B cell (primary cell): ENCODE measurements at regions not wholly inside any gene's neighbourhood (a gene's known extent, or its start where the extent isn't known, plus 50 kb on each side); places are given as distances from the start of the nearest gene placed in this dataset.

Source experiments
- ATAC-seq: fragments of 200-7000 bp; cut with Tn5 transposase; one replicate; pipeline ENCODE4 v1.10.0; 2021; ENCODE audit warnings: low read depth, mild to moderate bottlenecking, moderate number of reproducible peaks, moderate library complexity
- CTCF ChIA-PET: fragments of 350-600 bp; sonication (Branson Sonifier 250); formaldehyde crosslinking; loops from one replicate; lab custom pipeline; 2021; ENCODE audit warnings: antibody characterized with exemption, inconsistent platforms; lab: Charles Lee
- POLR2A ChIA-PET: fragments of 350-600 bp; sonication (Branson Sonifier 250); formaldehyde crosslinking; loops from one replicate; lab custom pipeline; 2021; ENCODE audit warnings: antibody characterized with exemption; lab: Charles Lee
- DNase-seq: peaks from one replicate; pipeline ENCODE4 v3.0.0; 2013
- H2AFZ ChIP-seq: 2 replicates; pipeline ENCODE4 v1.6.1; 2012; ENCODE audit warnings: mild to moderate bottlenecking, low read depth, low read length; ENCODE audit not compliant: insufficient read depth, poor library complexity, severe bottlenecking
- H3K27ac ChIP-seq, 2 donors: 1 replicate in 1 of 2; 2 replicates in 1 of 2; pipeline ENCODE4 v1.5.1; 2012 to 2013; ENCODE audit warnings: low read length in 2 of 2, mild to moderate bottlenecking in 2 of 2, moderate library complexity in 1 of 2
- H3K27me3 ChIP-seq, 4 experiments: fragments of 200-600 bp in 1 of 4; sonication (generic) in 1 of 4; replicated peaks in 1 of 4; 1 replicate in 2 of 4; 2 replicates in 2 of 4; pipeline versions ENCODE4 v1.6.1 to v1.7.0; 2013 to 2016; ENCODE audit warnings: low read length in 3 of 4, mild to moderate bottlenecking in 2 of 4, mixed read lengths in 1 of 4, moderate library complexity in 1 of 4; ENCODE audit not compliant: insufficient read depth in 4 of 4, control insufficient read depth in 3 of 4; ENCODE audit errors: control extremely low read depth in 1 of 4
- H3K36me3 ChIP-seq, 2 experiments: replicated peaks in 1 of 2; 1 replicate in 1 of 2; 2 replicates in 1 of 2; pipeline versions ENCODE4 v1.6.1 to v1.7.1; 2013; ENCODE audit warnings: low read length in 1 of 2; ENCODE audit not compliant: insufficient read depth in 2 of 2, control insufficient read depth in 1 of 2; ENCODE audit errors: control extremely low read depth in 1 of 2, extremely low read depth in 1 of 2
- H3K4me1 ChIP-seq, 2 donors: fragments of 200-600 bp in 1 of 2; sonication (generic) in 1 of 2; 1 replicate in 1 of 2; 2 replicates in 1 of 2; pipeline versions ENCODE4 v1.5.1 to v1.6.1; 2013 to 2017; ENCODE audit warnings: low read length in 2 of 2; ENCODE audit not compliant: control insufficient read depth in 2 of 2, insufficient read depth in 2 of 2
- H3K4me2 ChIP-seq: replicated peaks from 2 replicates; pipeline ENCODE3; 2012; ENCODE audit warnings: mild to moderate bottlenecking, low read depth, low read length; ENCODE audit not compliant: poor library complexity, severe bottlenecking
- H3K4me3 ChIP-seq, 5 experiments: fragments of 200-600 bp in 1 of 5; sonication (generic) in 1 of 5; 1 replicate in 3 of 5; 2 replicates in 2 of 5; pipeline versions ENCODE4 v1.5.1 to v1.7.0; 2011 to 2016; ENCODE audit warnings: low read length in 4 of 5, mild to moderate bottlenecking in 4 of 5, low read depth in 2 of 5, control low read depth in 1 of 5, moderate library complexity in 1 of 5; ENCODE audit not compliant: insufficient read depth in 1 of 5; ENCODE audit errors: control extremely low read depth in 1 of 5, extremely low read depth in 1 of 5
- H3K79me2 ChIP-seq: fragments of 200-600 bp; sonication (generic); one replicate; pipeline ENCODE4 v1.6.0; 2016; ENCODE audit warnings: low read length; ENCODE audit not compliant: control insufficient read depth, insufficient read depth
- H3K9ac ChIP-seq: fragments of 200-600 bp; sonication (generic); 2 replicates; pipeline ENCODE4 v1.6.1; 2017; ENCODE audit warnings: mild to moderate bottlenecking, low read length, moderate library complexity
- H3K9me3 ChIP-seq, 3 donors: one replicate each; pipeline versions ENCODE4 v1.6.1 to v1.7.1; 2013; ENCODE audit warnings: low read length in 2 of 3; ENCODE audit not compliant: control insufficient read depth in 2 of 3, insufficient read depth in 1 of 3; ENCODE audit errors: control extremely low read depth in 1 of 3
- H4K20me1 ChIP-seq: 2 replicates; pipeline ENCODE4 v1.6.0; 2012; ENCODE audit warnings: mild to moderate bottlenecking, low read length; ENCODE audit not compliant: insufficient read depth, control insufficient read depth, poor library complexity, severe bottlenecking
- H3K27ac Mint-ChIP-seq: one replicate; pipeline ENCODE4 v1.8.0; 2021; ENCODE audit warnings: mixed read lengths
- H3K27me3 Mint-ChIP-seq: one replicate; pipeline ENCODE4 v1.8.0; 2021; ENCODE audit warnings: mixed read lengths
- H3K4me1 Mint-ChIP-seq: one replicate; pipeline ENCODE4 v1.8.0; 2021; ENCODE audit warnings: mixed read lengths
- H3K4me3 Mint-ChIP-seq: one replicate; pipeline ENCODE4 v1.8.0; 2021; ENCODE audit warnings: mixed read lengths
- H3K9me3 Mint-ChIP-seq: one replicate; pipeline ENCODE4 v1.8.0; 2022; ENCODE audit warnings: mixed read lengths; ENCODE audit not compliant: insufficient read depth
- CTCF ChIP-seq: fragments of 200-600 bp; IDR thresholded peaks from one replicate; pipeline ENCODE4 v1.8.0; 2022; ENCODE audit warnings: antibody characterized with exemption, mild to moderate bottlenecking
- EZH2 ChIP-seq: IDR thresholded peaks from 2 replicates; pipeline ENCODE4 v1.6.1; 2012; ENCODE audit warnings: borderline replicate concordance, low read depth, mild to moderate bottlenecking, moderate library complexity, low read length; ENCODE audit not compliant: insufficient read depth, poor library complexity, severe bottlenecking
- WGBS: methylation state at CpG from one replicate; pipeline ENCODE4 v1.1.5; 2013; ENCODE audit warnings: missing lambda C conversion rate; ENCODE audit not compliant: insufficient coverage; 5-methylcytosine and 5-hydroxymethylcytosine counted together
- intact Hi-C: fragments of 100-400 bp; cut with micrococcal nuclease; formaldehyde crosslinking; loops from one replicate; pipeline ENCODE4 v1.10.0; 2022

- 79% methylated on average over 3 of the region's 3 CpGs for WGBS
- Histone ChIP-seq H3K4me2 (no peak overlapping the region), H3K36me3 (no peaks in the 10 kb centered on the region), H3K27me3 (no peaks in the 10 kb centered on the region), H3K9me3 (peaks cover 0 to 5% (median 0%) of the 10 kb centered on the region in 3 donors), H3K27ac (no peak overlapping the region), H3K9ac (no peak overlapping the region), H3K79me2 (no peaks in the 10 kb centered on the region), H3K4me3 (no peak overlapping the region), H2AFZ (no peak overlapping the region), H4K20me1 (no peaks in the 10 kb centered on the region), H3K4me1 (no peaks in the 10 kb centered on the region)
- TF ChIP-seq CTCF, result no peak
- TF ChIP-seq EZH2, result no peak
- Mint-ChIP-seq H3K4me3 (no peak overlapping the region), H3K9me3 (peaks cover 3% of the 10 kb centered on the region), H3K27ac (no peak overlapping the region), H3K4me1 (no peaks in the 10 kb centered on the region), H3K27me3 (no peaks in the 10 kb centered on the region)
- intact Hi-C loops, result no loop called here
- no peak for ATAC-seq
- no peak for DNase-seq
- ChIA-PET CTCF (no interaction called here), POLR2A (no interaction called here)
Measured at GRCh38 chr16:51337662-51338061, 186.6 kb upstream of the SALL1 start.

DNA sequence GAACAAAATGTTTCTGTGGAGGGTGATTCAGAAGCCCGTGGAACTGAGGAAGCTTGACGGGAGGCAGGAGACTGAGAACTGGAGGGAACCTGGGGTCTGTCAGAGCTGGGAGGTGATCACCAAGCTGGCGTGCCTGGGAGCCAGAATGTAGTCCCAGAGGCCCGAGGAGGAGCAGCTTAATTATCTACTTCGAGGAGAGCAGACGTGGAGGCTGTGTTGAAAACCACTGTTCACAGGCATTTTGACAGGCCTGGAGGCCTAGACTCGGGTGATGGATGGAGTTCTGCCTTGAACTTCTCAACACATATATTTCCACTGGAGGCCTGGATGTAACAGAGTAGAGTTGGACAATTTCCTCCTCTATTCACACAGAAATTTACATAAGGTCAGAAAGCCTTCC lies 177.7 kb upstream of the SALL1 start:
- no peak overlapping the region for H3K4me2 ChIP-seq
- no peaks in the 10 kb centered on the region for H3K79me2 ChIP-seq
- no peak for TF ChIP-seq EZH2
- no peaks in the 10 kb centered on the region for H3K27me3 ChIP-seq
- H3K4me3 Mint-ChIP-seq, result no peak overlapping the region
- no peaks in the 10 kb centered on the region for H4K20me1 ChIP-seq
- DNase-seq (no peak), ATAC-seq (no peak)
- no peaks in the 10 kb centered on the region for H3K4me1 Mint-ChIP-seq
- no peaks in the 10 kb centered on the region for H3K36me3 ChIP-seq
- no peak overlapping the region for H3K27ac ChIP-seq
- no peaks in the 10 kb centered on the region for H3K27me3 Mint-ChIP-seq
- ChIA-PET CTCF (no interaction called here), POLR2A (no interaction called here)
- H3K9ac ChIP-seq, result no peak overlapping the region
- H3K4me1 ChIP-seq, result no peaks in the 10 kb centered on the region
- H3K9me3 ChIP-seq, result no peaks in the 10 kb centered on the region
- H2AFZ ChIP-seq, result no peak overlapping the region
- no peak overlapping the region for H3K27ac Mint-ChIP-seq
- H3K4me3 ChIP-seq, result no peak overlapping the region
- 90% methylated on average over 6 of the region's 7 CpGs for WGBS
- intact Hi-C loops, result no loop called here
- H3K9me3 Mint-ChIP-seq, result no peaks in the 10 kb centered on the region
